ENCODE measurements at regions not wholly inside any gene's neighbourhood (a gene's known extent, or its start where the extent isn't known, plus 50 kb on each side); places are given as distances from the start of the nearest gene placed in this dataset.

DNA sequence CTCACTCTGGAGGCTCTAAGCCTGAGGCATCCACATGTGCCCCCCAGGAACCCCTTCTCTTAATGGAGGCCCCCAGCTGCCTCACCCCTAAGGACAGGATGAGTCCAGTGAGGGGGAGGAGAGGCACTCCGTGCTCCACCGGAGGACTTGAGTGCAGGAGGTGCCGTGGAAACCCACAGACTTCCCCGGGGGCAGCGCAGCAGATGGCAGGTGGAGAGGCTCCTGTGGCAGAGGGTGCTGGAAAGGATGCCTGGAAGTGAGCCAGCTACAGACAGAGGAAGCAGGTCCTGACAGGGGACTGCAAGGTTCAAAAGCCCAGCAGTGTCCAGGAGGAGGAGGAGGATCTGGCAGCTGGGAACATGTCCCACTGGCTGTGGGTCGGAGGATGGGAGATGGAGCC lies 1384.0 kb downstream of the TBC1D22A start:
- TF ChIP-seq, protein P1, sequence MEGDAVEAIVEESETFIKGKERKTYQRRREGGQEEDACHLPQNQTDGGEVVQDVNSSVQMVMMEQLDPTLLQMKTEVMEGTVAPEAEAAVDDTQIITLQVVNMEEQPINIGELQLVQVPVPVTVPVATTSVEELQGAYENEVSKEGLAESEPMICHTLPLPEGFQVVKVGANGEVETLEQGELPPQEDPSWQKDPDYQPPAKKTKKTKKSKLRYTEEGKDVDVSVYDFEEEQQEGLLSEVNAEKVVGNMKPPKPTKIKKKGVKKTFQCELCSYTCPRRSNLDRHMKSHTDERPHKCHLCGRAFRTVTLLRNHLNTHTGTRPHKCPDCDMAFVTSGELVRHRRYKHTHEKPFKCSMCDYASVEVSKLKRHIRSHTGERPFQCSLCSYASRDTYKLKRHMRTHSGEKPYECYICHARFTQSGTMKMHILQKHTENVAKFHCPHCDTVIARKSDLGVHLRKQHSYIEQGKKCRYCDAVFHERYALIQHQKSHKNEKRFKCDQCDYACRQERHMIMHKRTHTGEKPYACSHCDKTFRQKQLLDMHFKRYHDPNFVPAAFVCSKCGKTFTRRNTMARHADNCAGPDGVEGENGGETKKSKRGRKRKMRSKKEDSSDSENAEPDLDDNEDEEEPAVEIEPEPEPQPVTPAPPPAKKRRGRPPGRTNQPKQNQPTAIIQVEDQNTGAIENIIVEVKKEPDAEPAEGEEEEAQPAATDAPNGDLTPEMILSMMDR (IDR thresholded peaks at IDR 0.05): no peak
- TF ChIP-seq ZFX (IDR thresholded peaks at IDR 0.05; ENCODE audit: borderline replicate concordance): no peak
